Fibroblast of the aortic adventitia (primary cell): ENCODE measurements at regions not wholly inside any gene's neighbourhood (a gene's known extent, or its start where the extent isn't known, plus 50 kb on each side); places are given as distances from the start of the nearest gene placed in this dataset.

ENCODE experiments used
- DNase-seq: peaks from one replicate; pipeline ENCODE4 v3.0.0-alpha.2; 2010; ENCODE audit warnings: low read depth
- H3K4me3 ChIP-seq: 2 replicates; pipeline ENCODE4 v1.5.1; 2011; ENCODE audit warnings: low read depth, mild to moderate bottlenecking, control low read depth, low read length, moderate library complexity
- TF ChIP-seq, protein P1 (sequence below): IDR thresholded peaks from 2 replicates; pipeline ENCODE4 v1.5.1; 2011; ENCODE audit warnings: mild to moderate bottlenecking, low read length, control low read depth, inconsistent platforms; ENCODE audit not compliant: insufficient read depth

DNA sequence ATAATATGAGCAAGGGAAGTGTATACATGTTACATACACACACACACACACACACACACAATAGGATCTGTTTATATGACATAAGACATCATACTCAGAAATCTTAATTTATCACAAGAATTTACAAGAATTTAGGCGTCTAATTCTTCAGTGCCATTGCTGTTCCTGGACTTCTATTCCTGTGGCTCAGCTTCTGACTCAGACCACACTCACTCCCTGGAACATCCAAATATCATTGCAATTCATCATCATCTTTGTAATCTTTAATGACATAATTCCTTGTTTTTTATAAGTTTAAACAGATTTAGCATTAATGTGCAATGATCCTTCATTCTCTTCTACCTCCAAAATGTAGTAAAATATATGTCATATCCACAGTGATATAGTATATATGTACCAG lies 544.2 kb downstream of the FOXG1 start:
- DNase-seq = peak; percentile 78
- no peak overlapping the region for H3K4me3 ChIP-seq

DNA sequence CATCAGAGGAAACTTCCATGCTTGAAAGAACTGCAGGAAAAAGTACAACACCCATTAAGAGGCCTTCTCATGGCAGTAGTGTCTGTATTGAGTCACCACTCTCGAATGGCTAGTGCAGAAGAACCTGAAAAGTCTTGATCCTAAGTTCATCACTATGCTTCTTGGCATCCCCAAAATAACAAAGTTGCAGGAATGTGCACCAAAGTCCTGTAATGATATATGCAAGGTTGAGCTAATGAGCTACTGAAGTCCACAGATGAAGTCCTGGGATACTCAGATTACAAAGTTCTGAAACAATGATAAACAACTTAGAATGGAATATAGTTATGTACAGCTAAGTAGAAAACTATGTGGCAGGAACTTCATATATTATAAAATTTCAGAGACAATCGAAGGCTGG lies 545.4 kb downstream of the FOXG1 start:
- TF ChIP-seq, protein P1, sequence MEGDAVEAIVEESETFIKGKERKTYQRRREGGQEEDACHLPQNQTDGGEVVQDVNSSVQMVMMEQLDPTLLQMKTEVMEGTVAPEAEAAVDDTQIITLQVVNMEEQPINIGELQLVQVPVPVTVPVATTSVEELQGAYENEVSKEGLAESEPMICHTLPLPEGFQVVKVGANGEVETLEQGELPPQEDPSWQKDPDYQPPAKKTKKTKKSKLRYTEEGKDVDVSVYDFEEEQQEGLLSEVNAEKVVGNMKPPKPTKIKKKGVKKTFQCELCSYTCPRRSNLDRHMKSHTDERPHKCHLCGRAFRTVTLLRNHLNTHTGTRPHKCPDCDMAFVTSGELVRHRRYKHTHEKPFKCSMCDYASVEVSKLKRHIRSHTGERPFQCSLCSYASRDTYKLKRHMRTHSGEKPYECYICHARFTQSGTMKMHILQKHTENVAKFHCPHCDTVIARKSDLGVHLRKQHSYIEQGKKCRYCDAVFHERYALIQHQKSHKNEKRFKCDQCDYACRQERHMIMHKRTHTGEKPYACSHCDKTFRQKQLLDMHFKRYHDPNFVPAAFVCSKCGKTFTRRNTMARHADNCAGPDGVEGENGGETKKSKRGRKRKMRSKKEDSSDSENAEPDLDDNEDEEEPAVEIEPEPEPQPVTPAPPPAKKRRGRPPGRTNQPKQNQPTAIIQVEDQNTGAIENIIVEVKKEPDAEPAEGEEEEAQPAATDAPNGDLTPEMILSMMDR = no peak
- no peak for DNase-seq
- H3K4me3 ChIP-seq = no peak overlapping the region

More for the DNA sequence above, 544.2 kb downstream of the FOXG1 start:
- TF ChIP-seq, protein P1 = no peak

DNA sequence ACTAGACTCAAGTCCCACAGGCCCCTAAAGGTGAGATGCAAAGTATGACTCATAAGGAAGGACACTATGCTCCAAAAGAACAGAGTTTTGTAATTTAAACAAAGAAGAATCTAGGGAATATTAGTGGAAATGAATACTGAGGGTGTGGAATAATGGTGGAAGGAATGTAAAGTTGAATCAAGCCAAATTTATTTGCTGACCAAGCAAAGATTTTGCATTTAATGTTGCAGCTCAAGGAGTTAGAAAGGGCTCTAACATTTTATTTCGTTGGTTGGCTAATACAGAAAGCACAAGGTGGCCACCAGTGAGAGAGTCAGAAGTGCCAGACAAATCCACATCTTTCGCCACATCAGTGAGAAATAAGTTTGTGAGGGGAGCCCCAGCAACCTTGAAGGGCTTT lies 550.3 kb downstream of the FOXG1 start:
- H3K4me3 ChIP-seq = no peak overlapping the region
- no peak for DNase-seq
- TF ChIP-seq, protein P1 = no peak

DNA sequence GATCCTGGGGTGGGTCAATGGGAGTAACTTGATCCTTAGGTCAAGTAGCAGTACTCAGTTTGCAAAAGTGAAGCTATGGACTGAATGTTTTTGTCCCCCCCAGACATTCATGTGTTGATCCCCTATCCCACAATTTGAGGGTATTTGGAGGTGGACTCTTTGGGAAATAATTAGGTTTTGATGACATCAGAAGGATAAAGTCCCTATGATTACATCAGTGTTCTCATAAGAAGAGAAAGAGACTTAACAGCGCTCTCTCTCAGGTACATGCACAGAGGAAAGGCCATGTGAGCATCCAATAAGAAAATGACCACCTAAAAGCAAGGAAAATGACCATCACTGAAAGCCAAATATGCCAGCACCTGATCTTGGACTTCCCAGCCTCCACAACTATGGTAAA lies 550.8 kb downstream of the FOXG1 start:
- no peak for DNase-seq
- H3K4me3 ChIP-seq = no peak overlapping the region
- TF ChIP-seq, protein P1 = no peak

DNA sequence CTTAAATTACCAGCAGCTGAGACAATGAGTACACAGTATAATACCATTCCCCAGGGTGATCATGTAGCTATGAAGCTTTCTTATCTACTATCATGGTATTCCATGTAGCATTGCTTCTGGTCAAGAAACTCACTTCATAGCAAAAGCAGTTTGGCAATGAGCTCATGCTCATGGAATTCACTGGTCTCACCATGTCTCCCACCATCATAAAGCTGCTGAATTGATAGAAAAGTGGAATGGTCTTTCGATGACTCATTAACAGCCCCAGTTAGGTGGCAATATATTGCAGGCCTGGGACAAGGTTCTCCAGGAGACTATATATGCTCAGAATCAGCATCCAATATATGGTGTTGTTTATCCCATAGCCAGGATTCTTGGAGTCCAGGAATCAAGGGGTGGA lies 553.7 kb downstream of the FOXG1 start:
- H3K4me3 ChIP-seq = no peak overlapping the region
- no peak for DNase-seq
- TF ChIP-seq, protein P1 = no peak

DNA sequence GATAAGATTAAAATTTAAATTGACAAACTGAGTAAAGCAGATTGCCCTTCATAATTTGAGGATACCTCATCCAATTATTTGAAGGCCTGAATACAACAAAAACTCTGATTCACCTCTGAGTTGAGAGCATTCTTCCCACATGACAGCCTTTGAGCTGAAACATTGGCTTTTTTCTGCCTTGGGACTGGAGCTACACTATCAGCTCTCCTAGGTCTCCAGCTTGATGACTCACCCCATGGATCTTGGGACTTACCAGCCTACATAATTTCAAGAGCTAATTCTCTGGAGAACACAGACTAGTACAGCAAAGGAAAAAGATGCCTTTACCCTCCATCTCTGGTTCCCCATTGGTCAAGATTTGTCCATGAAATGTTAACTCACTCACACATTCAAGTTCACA lies 555.1 kb downstream of the FOXG1 start:
- DNase-seq = peak; percentile 80
- TF ChIP-seq, protein P1 = no peak
- H3K4me3 ChIP-seq = no peak overlapping the region

DNA sequence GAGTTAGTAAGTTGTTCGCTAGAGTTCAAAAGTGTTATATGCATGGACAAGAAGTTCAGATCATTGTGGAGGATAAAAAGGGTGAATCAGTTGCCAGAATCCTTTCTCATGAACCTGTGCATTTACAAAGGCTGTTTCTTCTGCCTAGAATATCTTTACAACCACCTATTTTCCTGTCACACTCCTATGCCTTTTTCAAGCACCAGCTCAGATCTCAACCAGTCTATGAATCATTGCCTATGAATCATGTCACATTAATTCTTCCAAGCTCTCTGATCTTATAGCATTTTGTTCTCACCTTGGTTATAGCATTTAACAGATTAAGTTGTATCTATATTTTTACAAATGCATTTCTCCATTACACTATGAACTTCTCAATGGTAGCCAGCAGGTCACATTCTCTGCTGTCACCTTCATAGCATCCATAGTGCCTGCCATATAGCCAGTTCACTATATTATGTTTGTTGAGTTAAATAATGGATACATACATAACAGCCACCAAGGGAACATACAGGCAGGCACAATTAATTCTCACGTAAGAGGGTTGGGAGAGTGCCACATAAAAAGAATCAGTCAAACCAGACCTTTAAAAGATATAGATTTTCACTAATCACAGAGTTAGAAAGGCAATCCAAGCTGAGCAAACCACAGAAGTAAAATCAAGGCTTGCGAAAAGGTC lies 573.0 kb downstream of the FOXG1 start:
- DNase-seq = peak; percentile 2
- TF ChIP-seq, protein P1 = no peak
- H3K4me3 ChIP-seq = no peak overlapping the region
